ENCODE measurements at regions not wholly inside any gene's neighbourhood (a gene's known extent, or its start where the extent isn't known, plus 50 kb on each side); places are given as distances from the start of the nearest gene placed in this dataset.

- TF ChIP-seq CTCF (IDR thresholded peaks at IDR 0.05) = no peak
- no peak for TF ChIP-seq EP300 (IDR thresholded peaks at IDR 0.05)
- TF ChIP-seq POLR2A (IDR thresholded peaks at IDR 0.05; ENCODE audit: low read depth) = no peak
- TF ChIP-seq POLR2AphosphoS5 (IDR thresholded peaks at IDR 0.05) = no peak
Observed at GRCh38 chr13:103312467-103312866, 246.2 kb upstream of the SLC10A2 start.

Measured in esophagus muscularis mucosa (tissue), 4 donors.